ENCODE measurements at regions not wholly inside any gene's neighbourhood (a gene's known extent, or its start where the extent isn't known, plus 50 kb on each side); places are given as distances from the start of the nearest gene placed in this dataset.

GRCh38 chr10:89869180-89869579 lies 167.8 kb downstream of the KIF20B start:
- DNase-seq, result no peak
- H3K9ac ChIP-seq (ENCODE audit: low read depth in 2 of 2, low read length in 2 of 2), result no peak overlapping the region
- H3K27me3 ChIP-seq, result no peaks in the 10 kb centered on the region
- H3K36me3 ChIP-seq, result no peaks in the 10 kb centered on the region
- TF ChIP-seq CTCF (IDR thresholded peaks at IDR 0.05), result no peak
- H3K9me3 ChIP-seq, result no peaks in the 10 kb centered on the region
- intact Hi-C loops (cut with DNase I), result no loop called here
- no peak overlapping the region for H3K27ac ChIP-seq
- H3K4me1 ChIP-seq, result no peaks in the 10 kb centered on the region
- H3K4me3 ChIP-seq, result no peak overlapping the region

GRCh38 chr10:89869592-89870156 lies 168.3 kb downstream of the KIF20B start:
- intact Hi-C loops (cut with DNase I), result no loop called here
- no peaks in the 10 kb centered on the region for H3K4me1 ChIP-seq
- TF ChIP-seq CTCF (IDR thresholded peaks at IDR 0.05), result no peak

GRCh38 chr10:89870936-89871335 lies 169.5 kb downstream of the KIF20B start:
- Histone ChIP-seq H3K36me3 (no peaks in the 10 kb centered on the region), H3K9ac (ENCODE audit: low read depth in 2 of 2, low read length in 2 of 2) (no peak overlapping the region), H3K27ac (no peak overlapping the region), H3K4me1 (no peaks in the 10 kb centered on the region), H3K9me3 (no peaks in the 10 kb centered on the region), H3K27me3 (no peaks in the 10 kb centered on the region), H3K4me3 (no peak overlapping the region)
- no peak for TF ChIP-seq CTCF (IDR thresholded peaks at IDR 0.05)
- DNase-seq, result no peak
- intact Hi-C loops (cut with DNase I), result no loop called here

More at GRCh38 chr10:89869592-89870156, 168.3 kb downstream of the KIF20B start:
- H3K27me3 ChIP-seq, result no peaks in the 10 kb centered on the region
- no peak overlapping the region for H3K27ac ChIP-seq
- no peaks in the 10 kb centered on the region for H3K36me3 ChIP-seq
- no peaks in the 10 kb centered on the region for H3K9me3 ChIP-seq
- H3K4me3 ChIP-seq, result no peak overlapping the region
- no peak overlapping the region for H3K9ac ChIP-seq (ENCODE audit: low read depth in 2 of 2, low read length in 2 of 2)
- DNase-seq, result no peak

- DNase-seq, result no peak
- intact Hi-C loops (cut with DNase I), result no loop called here
- H3K4me3 ChIP-seq, result no peak overlapping the region
- TF ChIP-seq CTCF (IDR thresholded peaks at IDR 0.05), result no peak
- no peak overlapping the region for H3K27ac ChIP-seq
- no peaks in the 10 kb centered on the region for H3K27me3 ChIP-seq
- H3K4me1 ChIP-seq, result no peaks in the 10 kb centered on the region
- H3K36me3 ChIP-seq, result no peaks in the 10 kb centered on the region
- H3K9ac ChIP-seq (ENCODE audit: low read depth in 2 of 2, low read length in 2 of 2), result no peak overlapping the region
- H3K9me3 ChIP-seq, result no peaks in the 10 kb centered on the region
Measured at GRCh38 chr10:89873055-89873454, 171.7 kb downstream of the KIF20B start.

GRCh38 chr10:89875557-89875956 lies 174.2 kb downstream of the KIF20B start:
- Histone ChIP-seq H3K4me3 (no peak overlapping the region), H3K9me3 (no peaks in the 10 kb centered on the region), H3K27ac (no peak overlapping the region), H3K4me1 (no peaks in the 10 kb centered on the region), H3K36me3 (no peaks in the 10 kb centered on the region), H3K27me3 (no peaks in the 10 kb centered on the region), H3K9ac (ENCODE audit: low read depth in 2 of 2, low read length in 2 of 2) (no peak overlapping the region)
- no peak for DNase-seq
- intact Hi-C loops (cut with DNase I), result no loop called here
- TF ChIP-seq CTCF (IDR thresholded peaks at IDR 0.05), result no peak
